GM23338 (cell line): ENCODE measurements at regions not wholly inside any gene's neighbourhood (a gene's known extent, or its start where the extent isn't known, plus 50 kb on each side); places are given as distances from the start of the nearest gene placed in this dataset.

ENCODE experiments used
- ATAC-seq: fragments of 200-7000 bp; cut with Tn5 transposase; 3 replicates; pipeline ENCODE4 v1.9.1; 2020
- DNase-seq: peaks from one replicate; pipeline ENCODE4 v3.0.0-alpha.2; 2015; ENCODE audit warnings: low spot score
- H2AFZ ChIP-seq: fragments of 200-600 bp; sonication (generic); 2 replicates; pipeline ENCODE4 v1.8.0; 2016; ENCODE audit warnings: antibody characterized with exemption, mild to moderate bottlenecking, moderate library complexity
- H3F3A ChIP-seq: fragments of 200-600 bp; sonication (generic); replicated peaks from 2 replicates; pipeline ENCODE4 v1.8.0; 2017; ENCODE audit warnings: antibody characterized with exemption, mixed run types, low read depth
- H3K27ac ChIP-seq: fragments of 200-600 bp; sonication (generic); 2 replicates; pipeline ENCODE4 v1.6.1; 2016; ENCODE audit warnings: low read depth
- H3K27me3 ChIP-seq: fragments of 200-600 bp; sonication (generic); 2 replicates; pipeline ENCODE4 v1.8.0; 2016; ENCODE audit warnings: mild to moderate bottlenecking, mixed run types, moderate library complexity; ENCODE audit not compliant: insufficient read depth
- H3K36me3 ChIP-seq: fragments of 200-600 bp; sonication (generic); 2 replicates; pipeline ENCODE4 v1.8.0; 2016; ENCODE audit warnings: mild to moderate bottlenecking; ENCODE audit not compliant: insufficient read depth
- H3K4me1 ChIP-seq: fragments of 200-600 bp; sonication (generic); 2 replicates; pipeline ENCODE4 v1.8.0; 2016; ENCODE audit warnings: mild to moderate bottlenecking, moderate library complexity; ENCODE audit not compliant: insufficient read depth
- H3K4me2 ChIP-seq: fragments of 200-600 bp; sonication (generic); 2 replicates; pipeline ENCODE4 v1.7.1; 2017; ENCODE audit warnings: mixed run types
- H3K4me3 ChIP-seq: fragments of 200-600 bp; sonication (generic); 2 replicates; pipeline ENCODE4 v1.6.1; 2016; ENCODE audit warnings: mixed run types
- H3K79me2 ChIP-seq: fragments of 200-600 bp; sonication (generic); replicated peaks from 2 replicates; pipeline ENCODE4 v1.8.0; 2017; ENCODE audit warnings: mild to moderate bottlenecking; ENCODE audit not compliant: insufficient read depth
- H3K9me2 ChIP-seq: fragments of 200-600 bp; sonication (generic); 2 replicates; pipeline ENCODE4 v1.8.0; 2017; ENCODE audit not compliant: insufficient read depth
- H4K20me1 ChIP-seq: fragments of 200-600 bp; sonication (generic); replicated peaks from 2 replicates; pipeline ENCODE4 v1.8.0; 2017; ENCODE audit warnings: mild to moderate bottlenecking; ENCODE audit not compliant: insufficient read depth
- H3K27ac Mint-ChIP-seq: 2 replicates; pipeline ENCODE4 v1.8.0; 2020; ENCODE audit warnings: inconsistent platforms, mild to moderate bottlenecking, moderate library complexity, mixed read lengths
- H3K27me3 Mint-ChIP-seq: 3 replicates; pipeline ENCODE4 v1.8.0; 2022; ENCODE audit warnings: low read depth, mild to moderate bottlenecking, moderate library complexity, mixed read lengths, inconsistent platforms; ENCODE audit not compliant: insufficient read depth, poor library complexity
- H3K36me3 Mint-ChIP-seq: 3 replicates; pipeline ENCODE4 v1.8.0; 2021; ENCODE audit warnings: low read depth, mild to moderate bottlenecking, inconsistent platforms, moderate library complexity, mixed read lengths
- H3K4me1 Mint-ChIP-seq: 3 replicates; pipeline ENCODE4 v1.8.0; 2020; ENCODE audit warnings: mild to moderate bottlenecking, inconsistent platforms, mixed read lengths
- H3K4me3 Mint-ChIP-seq: 3 replicates; pipeline ENCODE4 v1.8.0; 2021; ENCODE audit warnings: moderate library complexity, mild to moderate bottlenecking, inconsistent platforms, mixed read lengths
- H3K9me3 Mint-ChIP-seq: 3 replicates; pipeline ENCODE4 v1.8.0; 2020; ENCODE audit warnings: moderate library complexity, mild to moderate bottlenecking, inconsistent platforms, mixed read lengths
- CREB1 ChIP-seq: fragments of 250-450 bp; sonication (Bioruptor Pico); IDR thresholded peaks from 2 replicates; pipeline ENCODE4 v1.5.0; 2020; ENCODE audit warnings: low read depth, mild to moderate bottlenecking, moderate library complexity
- JUNB ChIP-seq: IDR thresholded peaks from one replicate; pipeline ENCODE4 v1.6.1; 2016; ENCODE audit warnings: antibody characterized with exemption; ENCODE audit not compliant: unreplicated experiment
- NANOG ChIP-seq: IDR thresholded peaks from 2 replicates; pipeline ENCODE4 v1.6.1; 2016; ENCODE audit warnings: antibody characterized with exemption, borderline replicate concordance
- POLR2AphosphoS5 ChIP-seq: IDR thresholded peaks from 2 replicates; pipeline ENCODE4 v1.6.1; 2016; ENCODE audit warnings: antibody characterized with exemption, low read depth
- STAT1 ChIP-seq: IDR thresholded peaks from one replicate; pipeline ENCODE4 v1.6.1; 2016; ENCODE audit warnings: antibody characterized with exemption; ENCODE audit not compliant: unreplicated experiment
- ZNF114 ChIP-seq: fragments of 250-450 bp; sonication (Bioruptor Pico); IDR thresholded peaks from 2 replicates; pipeline ENCODE4 v1.5.0; 2020; ENCODE audit warnings: mild to moderate bottlenecking, moderate library complexity
- ZNF331 ChIP-seq: fragments of 250-450 bp; sonication (Bioruptor Pico); IDR thresholded peaks from 2 replicates; pipeline ENCODE4 v1.5.0; 2020; ENCODE audit warnings: low read depth, mild to moderate bottlenecking, moderate library complexity
- TF ChIP-seq, protein P1 (sequence below): fragments of 250-450 bp; sonication (Bioruptor Pico); IDR thresholded peaks from 2 replicates; pipeline ENCODE4 v1.5.0; 2020; ENCODE audit warnings: mild to moderate bottlenecking, moderate library complexity
- TF ChIP-seq, protein P2 (sequence below): IDR thresholded peaks from 2 replicates; pipeline ENCODE4 v1.6.1; 2016; ENCODE audit warnings: antibody characterized with exemption
- TF ChIP-seq, protein P3 (sequence below), 2 experiments: fragments of 200-600 bp in 1 of 2; sonication (generic) in 1 of 2; conservative IDR thresholded peaks; 2 replicates each; pipeline versions ENCODE4 v1.5.1 to v1.6.1; 2016 to 2017; ENCODE audit warnings: antibody characterized with exemption in 2 of 2, low read depth in 2 of 2, mild to moderate bottlenecking in 2 of 2, moderate library complexity in 1 of 2
- TF ChIP-seq, protein P4 (sequence below): IDR thresholded peaks from one replicate; pipeline ENCODE4 v1.6.1; 2018; ENCODE audit warnings: antibody characterized with exemption; ENCODE audit not compliant: unreplicated experiment

DNA sequence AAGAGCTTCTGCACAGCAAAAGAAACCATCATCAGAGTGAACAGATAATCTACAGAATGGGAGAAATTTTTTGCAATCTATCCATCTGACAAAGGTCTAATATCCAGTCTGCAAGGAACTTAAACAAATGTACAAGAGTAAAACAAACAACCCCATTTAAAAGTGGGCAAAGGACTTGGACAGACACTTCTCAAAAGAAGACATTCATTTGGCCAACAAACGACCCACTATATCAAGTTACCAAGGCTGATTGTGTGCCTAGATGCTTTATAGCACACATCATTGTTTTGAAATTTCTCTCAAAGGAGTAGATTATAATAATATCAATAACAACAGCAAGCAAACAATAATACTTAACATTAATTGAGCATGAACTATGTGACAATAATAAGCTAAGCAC lies 117.1 kb downstream of the TFPI2 start (continued):
- TF ChIP-seq, protein P1, sequence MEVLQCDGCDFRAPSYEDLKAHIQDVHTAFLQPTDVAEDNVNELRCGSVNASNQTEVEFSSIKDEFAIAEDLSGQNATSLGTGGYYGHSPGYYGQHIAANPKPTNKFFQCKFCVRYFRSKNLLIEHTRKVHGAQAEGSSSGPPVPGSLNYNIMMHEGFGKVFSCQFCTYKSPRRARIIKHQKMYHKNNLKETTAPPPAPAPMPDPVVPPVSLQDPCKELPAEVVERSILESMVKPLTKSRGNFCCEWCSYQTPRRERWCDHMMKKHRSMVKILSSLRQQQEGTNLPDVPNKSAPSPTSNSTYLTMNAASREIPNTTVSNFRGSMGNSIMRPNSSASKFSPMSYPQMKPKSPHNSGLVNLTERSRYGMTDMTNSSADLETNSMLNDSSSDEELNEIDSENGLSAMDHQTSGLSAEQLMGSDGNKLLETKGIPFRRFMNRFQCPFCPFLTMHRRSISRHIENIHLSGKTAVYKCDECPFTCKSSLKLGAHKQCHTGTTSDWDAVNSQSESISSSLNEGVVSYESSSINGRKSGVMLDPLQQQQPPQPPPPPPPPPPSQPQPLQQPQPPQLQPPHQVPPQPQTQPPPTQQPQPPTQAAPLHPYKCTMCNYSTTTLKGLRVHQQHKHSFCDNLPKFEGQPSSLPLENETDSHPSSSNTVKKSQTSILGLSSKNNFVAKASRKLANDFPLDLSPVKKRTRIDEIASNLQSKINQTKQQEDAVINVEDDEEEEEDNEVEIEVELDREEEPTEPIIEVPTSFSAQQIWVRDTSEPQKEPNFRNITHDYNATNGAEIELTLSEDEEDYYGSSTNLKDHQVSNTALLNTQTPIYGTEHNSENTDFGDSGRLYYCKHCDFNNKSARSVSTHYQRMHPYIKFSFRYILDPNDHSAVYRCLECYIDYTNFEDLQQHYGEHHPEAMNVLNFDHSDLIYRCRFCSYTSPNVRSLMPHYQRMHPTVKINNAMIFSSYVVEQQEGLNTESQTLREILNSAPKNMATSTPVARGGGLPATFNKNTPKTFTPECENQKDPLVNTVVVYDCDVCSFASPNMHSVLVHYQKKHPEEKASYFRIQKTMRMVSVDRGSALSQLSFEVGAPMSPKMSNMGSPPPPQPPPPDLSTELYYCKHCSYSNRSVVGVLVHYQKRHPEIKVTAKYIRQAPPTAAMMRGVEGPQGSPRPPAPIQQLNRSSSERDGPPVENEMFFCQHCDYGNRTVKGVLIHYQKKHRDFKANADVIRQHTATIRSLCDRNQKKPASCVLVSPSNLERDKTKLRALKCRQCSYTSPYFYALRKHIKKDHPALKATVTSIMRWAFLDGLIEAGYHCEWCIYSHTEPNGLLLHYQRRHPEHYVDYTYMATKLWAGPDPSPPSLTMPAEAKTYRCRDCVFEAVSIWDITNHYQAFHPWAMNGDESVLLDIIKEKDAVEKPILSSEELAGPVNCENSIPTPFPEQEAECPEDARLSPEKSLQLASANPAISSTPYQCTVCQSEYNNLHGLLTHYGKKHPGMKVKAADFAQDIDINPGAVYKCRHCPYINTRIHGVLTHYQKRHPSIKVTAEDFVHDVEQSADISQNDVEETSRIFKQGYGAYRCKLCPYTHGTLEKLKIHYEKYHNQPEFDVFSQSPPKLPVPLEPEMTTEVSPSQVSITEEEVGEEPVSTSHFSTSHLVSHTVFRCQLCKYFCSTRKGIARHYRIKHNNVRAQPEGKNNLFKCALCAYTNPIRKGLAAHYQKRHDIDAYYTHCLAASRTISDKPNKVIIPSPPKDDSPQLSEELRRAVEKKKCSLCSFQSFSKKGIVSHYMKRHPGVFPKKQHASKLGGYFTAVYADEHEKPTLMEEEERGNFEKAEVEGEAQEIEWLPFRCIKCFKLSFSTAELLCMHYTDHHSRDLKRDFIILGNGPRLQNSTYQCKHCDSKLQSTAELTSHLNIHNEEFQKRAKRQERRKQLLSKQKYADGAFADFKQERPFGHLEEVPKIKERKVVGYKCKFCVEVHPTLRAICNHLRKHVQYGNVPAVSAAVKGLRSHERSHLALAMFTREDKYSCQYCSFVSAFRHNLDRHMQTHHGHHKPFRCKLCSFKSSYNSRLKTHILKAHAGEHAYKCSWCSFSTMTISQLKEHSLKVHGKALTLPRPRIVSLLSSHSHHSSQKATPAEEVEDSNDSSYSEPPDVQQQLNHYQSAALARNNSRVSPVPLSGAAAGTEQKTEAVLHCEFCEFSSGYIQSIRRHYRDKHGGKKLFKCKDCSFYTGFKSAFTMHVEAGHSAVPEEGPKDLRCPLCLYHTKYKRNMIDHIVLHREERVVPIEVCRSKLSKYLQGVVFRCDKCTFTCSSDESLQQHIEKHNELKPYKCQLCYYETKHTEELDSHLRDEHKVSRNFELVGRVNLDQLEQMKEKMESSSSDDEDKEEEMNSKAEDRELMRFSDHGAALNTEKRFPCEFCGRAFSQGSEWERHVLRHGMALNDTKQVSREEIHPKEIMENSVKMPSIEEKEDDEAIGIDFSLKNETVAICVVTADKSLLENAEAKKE (CRISPR knock-in tag), result no peak
- TF ChIP-seq JUNB, result no peak
- no peak for TF ChIP-seq ZNF114 (CRISPR knock-in tag)
- TF ChIP-seq STAT1, result no peak

DNA sequence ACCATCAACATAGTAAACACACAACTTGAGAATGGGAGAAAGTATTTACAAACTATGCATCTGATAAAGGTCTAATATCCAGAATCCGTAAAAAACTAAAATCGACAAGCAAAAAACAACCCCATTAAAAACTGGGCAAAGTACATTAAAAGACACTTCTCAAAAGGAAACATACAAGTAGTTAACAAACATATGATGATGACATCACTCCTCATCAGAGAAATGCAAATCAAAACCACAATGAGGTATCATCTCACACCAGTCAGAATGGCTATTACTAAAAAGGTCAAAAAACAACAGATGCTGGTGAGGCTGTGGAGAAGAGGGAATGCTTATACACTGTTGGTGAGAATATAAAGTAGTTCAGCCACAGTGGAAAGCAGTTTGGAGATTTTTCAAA lies 125.1 kb downstream of the TFPI2 start:
- Histone ChIP-seq H3K4me3 (no peak overlapping the region), H3K4me2 (no peak overlapping the region), H3K4me1 (no peaks in the 10 kb centered on the region), H3K27ac (no peak overlapping the region), H3K36me3 (no peaks in the 10 kb centered on the region), H3K9me2 (no peaks in the 10 kb centered on the region), H3K27me3 (no peaks in the 10 kb centered on the region), H3F3A (no peaks in the 10 kb centered on the region), H4K20me1 (no peaks in the 10 kb centered on the region), H3K79me2 (no peaks in the 10 kb centered on the region), H2AFZ (no peak overlapping the region)
- no peaks in the 10 kb centered on the region for H3K27me3 Mint-ChIP-seq
- H3K36me3 Mint-ChIP-seq, result no peaks in the 10 kb centered on the region
- H3K9me3 Mint-ChIP-seq, result peaks cover 4% of the 10 kb centered on the region; the same call in 2 of the 3 replicates
- H3K27ac Mint-ChIP-seq, result no peak overlapping the region
- ATAC-seq (no peak), DNase-seq (no peak)
- H3K4me3 Mint-ChIP-seq, result no peak overlapping the region
- no peaks in the 10 kb centered on the region for H3K4me1 Mint-ChIP-seq
- TF ChIP-seq ZNF331 (CRISPR knock-in tag) (no peak), CREB1 (CRISPR knock-in tag) (no peak), POLR2AphosphoS5 (no peak), NANOG (no peak), ZNF114 (CRISPR knock-in tag) (no peak)
- TF ChIP-seq, protein P2, sequence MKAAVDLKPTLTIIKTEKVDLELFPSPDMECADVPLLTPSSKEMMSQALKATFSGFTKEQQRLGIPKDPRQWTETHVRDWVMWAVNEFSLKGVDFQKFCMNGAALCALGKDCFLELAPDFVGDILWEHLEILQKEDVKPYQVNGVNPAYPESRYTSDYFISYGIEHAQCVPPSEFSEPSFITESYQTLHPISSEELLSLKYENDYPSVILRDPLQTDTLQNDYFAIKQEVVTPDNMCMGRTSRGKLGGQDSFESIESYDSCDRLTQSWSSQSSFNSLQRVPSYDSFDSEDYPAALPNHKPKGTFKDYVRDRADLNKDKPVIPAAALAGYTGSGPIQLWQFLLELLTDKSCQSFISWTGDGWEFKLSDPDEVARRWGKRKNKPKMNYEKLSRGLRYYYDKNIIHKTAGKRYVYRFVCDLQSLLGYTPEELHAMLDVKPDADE, result no peak
- TF ChIP-seq, protein P3, sequence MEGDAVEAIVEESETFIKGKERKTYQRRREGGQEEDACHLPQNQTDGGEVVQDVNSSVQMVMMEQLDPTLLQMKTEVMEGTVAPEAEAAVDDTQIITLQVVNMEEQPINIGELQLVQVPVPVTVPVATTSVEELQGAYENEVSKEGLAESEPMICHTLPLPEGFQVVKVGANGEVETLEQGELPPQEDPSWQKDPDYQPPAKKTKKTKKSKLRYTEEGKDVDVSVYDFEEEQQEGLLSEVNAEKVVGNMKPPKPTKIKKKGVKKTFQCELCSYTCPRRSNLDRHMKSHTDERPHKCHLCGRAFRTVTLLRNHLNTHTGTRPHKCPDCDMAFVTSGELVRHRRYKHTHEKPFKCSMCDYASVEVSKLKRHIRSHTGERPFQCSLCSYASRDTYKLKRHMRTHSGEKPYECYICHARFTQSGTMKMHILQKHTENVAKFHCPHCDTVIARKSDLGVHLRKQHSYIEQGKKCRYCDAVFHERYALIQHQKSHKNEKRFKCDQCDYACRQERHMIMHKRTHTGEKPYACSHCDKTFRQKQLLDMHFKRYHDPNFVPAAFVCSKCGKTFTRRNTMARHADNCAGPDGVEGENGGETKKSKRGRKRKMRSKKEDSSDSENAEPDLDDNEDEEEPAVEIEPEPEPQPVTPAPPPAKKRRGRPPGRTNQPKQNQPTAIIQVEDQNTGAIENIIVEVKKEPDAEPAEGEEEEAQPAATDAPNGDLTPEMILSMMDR (conservative IDR thresholded peaks at IDR 0.05; ENCODE audit: low read depth in 2 of 2), result no peak
- TF ChIP-seq, protein P4, sequence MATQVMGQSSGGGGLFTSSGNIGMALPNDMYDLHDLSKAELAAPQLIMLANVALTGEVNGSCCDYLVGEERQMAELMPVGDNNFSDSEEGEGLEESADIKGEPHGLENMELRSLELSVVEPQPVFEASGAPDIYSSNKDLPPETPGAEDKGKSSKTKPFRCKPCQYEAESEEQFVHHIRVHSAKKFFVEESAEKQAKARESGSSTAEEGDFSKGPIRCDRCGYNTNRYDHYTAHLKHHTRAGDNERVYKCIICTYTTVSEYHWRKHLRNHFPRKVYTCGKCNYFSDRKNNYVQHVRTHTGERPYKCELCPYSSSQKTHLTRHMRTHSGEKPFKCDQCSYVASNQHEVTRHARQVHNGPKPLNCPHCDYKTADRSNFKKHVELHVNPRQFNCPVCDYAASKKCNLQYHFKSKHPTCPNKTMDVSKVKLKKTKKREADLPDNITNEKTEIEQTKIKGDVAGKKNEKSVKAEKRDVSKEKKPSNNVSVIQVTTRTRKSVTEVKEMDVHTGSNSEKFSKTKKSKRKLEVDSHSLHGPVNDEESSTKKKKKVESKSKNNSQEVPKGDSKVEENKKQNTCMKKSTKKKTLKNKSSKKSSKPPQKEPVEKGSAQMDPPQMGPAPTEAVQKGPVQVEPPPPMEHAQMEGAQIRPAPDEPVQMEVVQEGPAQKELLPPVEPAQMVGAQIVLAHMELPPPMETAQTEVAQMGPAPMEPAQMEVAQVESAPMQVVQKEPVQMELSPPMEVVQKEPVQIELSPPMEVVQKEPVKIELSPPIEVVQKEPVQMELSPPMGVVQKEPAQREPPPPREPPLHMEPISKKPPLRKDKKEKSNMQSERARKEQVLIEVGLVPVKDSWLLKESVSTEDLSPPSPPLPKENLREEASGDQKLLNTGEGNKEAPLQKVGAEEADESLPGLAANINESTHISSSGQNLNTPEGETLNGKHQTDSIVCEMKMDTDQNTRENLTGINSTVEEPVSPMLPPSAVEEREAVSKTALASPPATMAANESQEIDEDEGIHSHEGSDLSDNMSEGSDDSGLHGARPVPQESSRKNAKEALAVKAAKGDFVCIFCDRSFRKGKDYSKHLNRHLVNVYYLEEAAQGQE, result no peak
